ENCODE measurements at regions not wholly inside any gene's neighbourhood (a gene's known extent, or its start where the extent isn't known, plus 50 kb on each side); places are given as distances from the start of the nearest gene placed in this dataset.
A peak's percentile ranks its signal among the peaks of the same experiment; 100 is the strongest.
"Not testable (repeated sequence)": the region's sequence is repeated elsewhere in the genome, so short reads cannot be mapped to it uniquely, and the experiment has no call there.

- TF ChIP-seq Cebpa-rat (IDR thresholded peaks at IDR 0.05): no peak
- no peak overlapping the region for H3K9ac ChIP-seq
- peaks cover 0 to 19% (median 8%) of the 10 kb centered on the region in 10 experiments; a peak in 9 of 20 replicates for H3K4me1 ChIP-seq
- H4K20me1 ChIP-seq: no peaks in the 10 kb centered on the region
- H3K4me3 ChIP-seq: no peak overlapping the region
- no peaks in the 10 kb centered on the region for H3K36me3 ChIP-seq
- H3K27me3 ChIP-seq: no peaks in the 10 kb centered on the region
- no peaks in the 10 kb centered on the region for H3K9me3 ChIP-seq (replicated peaks in 1 of 11)
- no peak overlapping the region for H3K27ac ChIP-seq
- H3K4me2 ChIP-seq: peak overlapping the region in 4 of 11 experiments; percentile 2 to 40 (median 14); a peak in 7 of 22 replicates
Observed at GRCh38 chr18:52220062-52220591, 119.9 kb upstream of the DCC start.

GRCh38 chr18:52222211-52222610 lies 117.8 kb upstream of the DCC start:
- Histone ChIP-seq H4K20me1 (no peaks in the 10 kb centered on the region), H3K4me3 (no peak overlapping the region)
- TF ChIP-seq Cebpa-rat (IDR thresholded peaks at IDR 0.05): no peak

GRCh38 chr18:52227536-52227935 lies 112.5 kb upstream of the DCC start:
- no peaks in the 10 kb centered on the region for H3K9me3 ChIP-seq (replicated peaks in 1 of 11)
- no peak for TF ChIP-seq Cebpa-rat (IDR thresholded peaks at IDR 0.05)
- H3K27ac ChIP-seq: no peak overlapping the region

More at GRCh38 chr18:52222211-52222610, 117.8 kb upstream of the DCC start:
- no peaks in the 10 kb centered on the region for H3K27me3 ChIP-seq
- peaks cover 0 to 35% (median 9%) of the 10 kb centered on the region in 10 experiments; a peak in 9 of 20 replicates for H3K4me1 ChIP-seq
- H3K9ac ChIP-seq: no peak overlapping the region
- H3K9me3 ChIP-seq (replicated peaks in 1 of 11): no peaks in the 10 kb centered on the region
- H3K4me2 ChIP-seq: no peak overlapping the region
- no peak overlapping the region for H3K27ac ChIP-seq
- no peaks in the 10 kb centered on the region for H3K36me3 ChIP-seq

GRCh38 chr18:52228166-52228565 lies 111.8 kb upstream of the DCC start:
- H3K27ac ChIP-seq: no peak overlapping the region
- no peaks in the 10 kb centered on the region for H3K9me3 ChIP-seq (replicated peaks in 1 of 11)
- H3K4me2 ChIP-seq: no peak overlapping the region
- no peak overlapping the region for H3K4me3 ChIP-seq
- no peaks in the 10 kb centered on the region for H3K27me3 ChIP-seq
- H3K4me1 ChIP-seq: peaks cover 0 to 27% (median 7%) of the 10 kb centered on the region in 10 experiments; a peak in 8 of 20 replicates
- no peak overlapping the region for H3K9ac ChIP-seq
- H3K36me3 ChIP-seq: no peaks in the 10 kb centered on the region
- no peaks in the 10 kb centered on the region for H4K20me1 ChIP-seq
- TF ChIP-seq Cebpa-rat (IDR thresholded peaks at IDR 0.05): no peak

More at GRCh38 chr18:52227536-52227935, 112.5 kb upstream of the DCC start:
- no peaks in the 10 kb centered on the region for H3K27me3 ChIP-seq
- no peak overlapping the region for H3K4me2 ChIP-seq
- H3K36me3 ChIP-seq: no peaks in the 10 kb centered on the region
- H3K4me3 ChIP-seq: no peak overlapping the region
- no peak overlapping the region for H3K9ac ChIP-seq
- peaks cover 0 to 27% (median 7%) of the 10 kb centered on the region in 10 experiments; a peak in 8 of 20 replicates for H3K4me1 ChIP-seq
- no peaks in the 10 kb centered on the region for H4K20me1 ChIP-seq

GRCh38 chr18:52236131-52236530 lies 103.9 kb upstream of the DCC start:
- H3K36me3 ChIP-seq: no peaks in the 10 kb centered on the region
- no peak overlapping the region for H3K27ac ChIP-seq
- no peak for TF ChIP-seq Cebpa-rat (IDR thresholded peaks at IDR 0.05)
- H3K27me3 ChIP-seq: no peaks in the 10 kb centered on the region
- H3K9me3 ChIP-seq (replicated peaks in 1 of 11): 0 out of 22 replicates have a peak, but pooled peaks cover 0 to 1% (median 0%) of the 10 kb centered on the region in 11 experiments
- no peaks in the 10 kb centered on the region for H4K20me1 ChIP-seq
- H3K9ac ChIP-seq: no peak overlapping the region
- H3K4me2 ChIP-seq: no peak overlapping the region
- no peaks in the 10 kb centered on the region for H3K4me1 ChIP-seq
- no peak overlapping the region for H3K4me3 ChIP-seq

- Histone ChIP-seq H3K27ac (no peak overlapping the region), H3K4me1 (no peaks in the 10 kb centered on the region), H3K4me3 (no peak overlapping the region), H3K9me3 (replicated peaks in 1 of 11) (0 out of 22 replicates have a peak, but pooled peaks cover 0 to 3% (median 0%) of the 10 kb centered on the region in 11 experiments), H3K9ac (no peak overlapping the region), H4K20me1 (no peaks in the 10 kb centered on the region), H3K27me3 (no peaks in the 10 kb centered on the region), H3K4me2 (no peak overlapping the region), H3K36me3 (no peaks in the 10 kb centered on the region)
- no peak for TF ChIP-seq Cebpa-rat (IDR thresholded peaks at IDR 0.05)
Observed at GRCh38 chr18:52237551-52237950, 102.4 kb upstream of the DCC start.

- no peaks in the 10 kb centered on the region for H4K20me1 ChIP-seq
- no peak overlapping the region for H3K4me3 ChIP-seq
- no peak for TF ChIP-seq Cebpa-rat (IDR thresholded peaks at IDR 0.05)
- no peaks in the 10 kb centered on the region for H3K4me1 ChIP-seq
- peaks cover 11 to 17% (median 14%) of the 10 kb centered on the region in 11 experiments for H3K9me3 ChIP-seq (replicated peaks in 1 of 11)
- no peak overlapping the region for H3K27ac ChIP-seq
- no peak overlapping the region for H3K4me2 ChIP-seq
- no peak overlapping the region for H3K9ac ChIP-seq
- H3K36me3 ChIP-seq: no peaks in the 10 kb centered on the region
- H3K27me3 ChIP-seq: no peaks in the 10 kb centered on the region
Observed at GRCh38 chr18:52242711-52243110, 97.3 kb upstream of the DCC start.

GRCh38 chr18:52244658-52245057 lies 95.3 kb upstream of the DCC start:
- no peaks in the 10 kb centered on the region for H3K36me3 ChIP-seq
- no peak overlapping the region for H3K9ac ChIP-seq
- H4K20me1 ChIP-seq: no peaks in the 10 kb centered on the region
- no peak overlapping the region for H3K4me2 ChIP-seq
- no peaks in the 10 kb centered on the region for H3K27me3 ChIP-seq
- no peaks in the 10 kb centered on the region for H3K4me1 ChIP-seq
- H3K27ac ChIP-seq: no peak overlapping the region
- H3K9me3 ChIP-seq (replicated peaks in 1 of 11): peaks cover 17 to 27% (median 20%) of the 10 kb centered on the region in 11 experiments
- TF ChIP-seq Cebpa-rat (IDR thresholded peaks at IDR 0.05): no peak
- H3K4me3 ChIP-seq: no peak overlapping the region

- no peak overlapping the region for H3K4me2 ChIP-seq
- H3K4me3 ChIP-seq: no peak overlapping the region
- H3K36me3 ChIP-seq: no peaks in the 10 kb centered on the region
Observed at GRCh38 chr18:52254367-52254766, 85.6 kb upstream of the DCC start.

GRCh38 chr18:52257417-52257816 lies 82.6 kb upstream of the DCC start:
- H3K27ac ChIP-seq: not testable (repeated sequence)

More at GRCh38 chr18:52254367-52254766, 85.6 kb upstream of the DCC start:
- Histone ChIP-seq H3K27me3 (no peaks in the 10 kb centered on the region), H4K20me1 (no peaks in the 10 kb centered on the region), H3K9me3 (replicated peaks in 1 of 11) (peaks cover 0 to 9% (median 5%) of the 10 kb centered on the region in 11 experiments; a peak in 5 of 22 replicates), H3K4me1 (no peaks in the 10 kb centered on the region), H3K9ac (no peak overlapping the region), H3K27ac (no peak overlapping the region)
- TF ChIP-seq Cebpa-rat (IDR thresholded peaks at IDR 0.05): no peak

More at GRCh38 chr18:52257417-52257816, 82.6 kb upstream of the DCC start:
- not testable (repeated sequence) for H3K9ac ChIP-seq; H4K20me1 ChIP-seq; H3K36me3 ChIP-seq; H3K27me3 ChIP-seq; H3K9me3 ChIP-seq (replicated peaks in 1 of 11); H3K4me1 ChIP-seq; H3K4me3 ChIP-seq; H3K4me2 ChIP-seq
